Ascending aorta (tissue), 2 donors: ENCODE measurements at regions not wholly inside any gene's neighbourhood (a gene's known extent, or its start where the extent isn't known, plus 50 kb on each side); places are given as distances from the start of the nearest gene placed in this dataset.

Experiments
- DNase-seq, 2 donors: peaks; one replicate each; pipeline ENCODE4 v3.0.0-alpha.2; 2019; ENCODE audit warnings: low spot score in 2 of 2
- H3K27ac ChIP-seq, 2 donors: fragments of 200-600 bp; sonication (generic); one replicate each; pipeline ENCODE4 v1.5.1; 2016 to 2017; ENCODE audit warnings: mild to moderate bottlenecking in 1 of 2
- H3K27me3 ChIP-seq: fragments of 200-600 bp; sonication (generic); one replicate; pipeline ENCODE4 v1.5.1; 2017
- H3K36me3 ChIP-seq, 2 donors: fragments of 200-600 bp; sonication (generic); one replicate each; pipeline ENCODE4 v1.5.1; 2016
- H3K4me1 ChIP-seq, 2 donors: fragments of 200-600 bp; sonication (generic); one replicate each; pipeline ENCODE4 v1.5.1; 2016 to 2017; ENCODE audit warnings: mild to moderate bottlenecking in 1 of 2
- H3K4me3 ChIP-seq, 2 donors: fragments of 200-600 bp; sonication (generic); one replicate each; pipeline ENCODE4 v1.5.1; 2016 to 2017; ENCODE audit warnings: mild to moderate bottlenecking in 1 of 2
- H3K9me3 ChIP-seq, 2 donors: fragments of 200-600 bp; sonication (generic); one replicate each; pipeline ENCODE4 v1.5.1; 2016
- intact Hi-C: fragments of 100-400 bp; cut with DNase I; formaldehyde crosslinking; loops from one replicate; pipeline ENCODE4 v1.15.1; 2023
- TF ChIP-seq, protein P1 (sequence below), 3 experiments: fragments of 200-600 bp in 2 of 3; fragments of 450-650 bp in 1 of 3; sonication (generic) in 2 of 3; IDR thresholded peaks; one replicate each; pipeline ENCODE4 v1.5.1; 2016 to 2019; ENCODE audit warnings: antibody characterized with exemption in 3 of 3, mild to moderate bottlenecking in 1 of 3, moderate library complexity in 1 of 3

DNA sequence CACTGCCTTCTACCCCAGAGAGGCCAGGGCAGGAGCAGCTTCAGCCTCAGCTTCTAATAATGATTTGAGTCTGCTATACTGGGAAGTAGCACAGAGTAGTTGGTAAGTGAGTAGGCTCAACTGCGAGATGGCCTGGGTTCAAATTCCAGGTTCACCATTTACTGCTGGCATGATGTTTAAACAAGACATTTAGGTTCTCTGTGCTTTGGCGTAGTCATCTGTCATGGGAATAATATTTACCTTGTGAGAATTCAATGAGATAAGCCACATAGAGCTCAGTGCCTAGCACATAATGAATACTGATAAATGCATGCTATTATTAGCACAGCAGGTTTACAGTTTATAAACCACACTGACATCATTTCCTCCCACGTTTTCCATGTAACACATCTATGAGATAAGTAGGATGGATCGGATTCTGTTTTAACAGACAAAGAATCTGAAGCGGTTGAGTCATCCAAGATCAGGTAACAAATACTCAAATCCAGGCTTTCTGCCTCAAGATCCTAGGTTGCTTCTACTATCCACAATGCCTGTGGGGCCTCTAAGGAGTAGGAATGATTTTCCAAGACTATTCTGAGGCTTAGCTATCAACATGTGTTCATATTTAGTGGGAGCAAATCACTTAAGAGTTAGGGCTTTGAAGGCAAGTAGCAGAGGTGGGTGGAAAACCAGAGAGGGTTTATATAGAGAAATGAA is 72.9 kb upstream of the DTNBP1 start:
- TF ChIP-seq, protein P1, sequence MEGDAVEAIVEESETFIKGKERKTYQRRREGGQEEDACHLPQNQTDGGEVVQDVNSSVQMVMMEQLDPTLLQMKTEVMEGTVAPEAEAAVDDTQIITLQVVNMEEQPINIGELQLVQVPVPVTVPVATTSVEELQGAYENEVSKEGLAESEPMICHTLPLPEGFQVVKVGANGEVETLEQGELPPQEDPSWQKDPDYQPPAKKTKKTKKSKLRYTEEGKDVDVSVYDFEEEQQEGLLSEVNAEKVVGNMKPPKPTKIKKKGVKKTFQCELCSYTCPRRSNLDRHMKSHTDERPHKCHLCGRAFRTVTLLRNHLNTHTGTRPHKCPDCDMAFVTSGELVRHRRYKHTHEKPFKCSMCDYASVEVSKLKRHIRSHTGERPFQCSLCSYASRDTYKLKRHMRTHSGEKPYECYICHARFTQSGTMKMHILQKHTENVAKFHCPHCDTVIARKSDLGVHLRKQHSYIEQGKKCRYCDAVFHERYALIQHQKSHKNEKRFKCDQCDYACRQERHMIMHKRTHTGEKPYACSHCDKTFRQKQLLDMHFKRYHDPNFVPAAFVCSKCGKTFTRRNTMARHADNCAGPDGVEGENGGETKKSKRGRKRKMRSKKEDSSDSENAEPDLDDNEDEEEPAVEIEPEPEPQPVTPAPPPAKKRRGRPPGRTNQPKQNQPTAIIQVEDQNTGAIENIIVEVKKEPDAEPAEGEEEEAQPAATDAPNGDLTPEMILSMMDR (IDR thresholded peaks at IDR 0.05), result no peak
- no peaks in the 10 kb centered on the region for H3K36me3 ChIP-seq
- no peak for DNase-seq
- no peaks in the 10 kb centered on the region for H3K4me1 ChIP-seq
- H3K27ac ChIP-seq, result no peak overlapping the region
- no peaks in the 10 kb centered on the region for H3K27me3 ChIP-seq
- H3K4me3 ChIP-seq, result no peak overlapping the region
- H3K9me3 ChIP-seq, result no peaks in the 10 kb centered on the region
- intact Hi-C loops, result no loop called here

DNA sequence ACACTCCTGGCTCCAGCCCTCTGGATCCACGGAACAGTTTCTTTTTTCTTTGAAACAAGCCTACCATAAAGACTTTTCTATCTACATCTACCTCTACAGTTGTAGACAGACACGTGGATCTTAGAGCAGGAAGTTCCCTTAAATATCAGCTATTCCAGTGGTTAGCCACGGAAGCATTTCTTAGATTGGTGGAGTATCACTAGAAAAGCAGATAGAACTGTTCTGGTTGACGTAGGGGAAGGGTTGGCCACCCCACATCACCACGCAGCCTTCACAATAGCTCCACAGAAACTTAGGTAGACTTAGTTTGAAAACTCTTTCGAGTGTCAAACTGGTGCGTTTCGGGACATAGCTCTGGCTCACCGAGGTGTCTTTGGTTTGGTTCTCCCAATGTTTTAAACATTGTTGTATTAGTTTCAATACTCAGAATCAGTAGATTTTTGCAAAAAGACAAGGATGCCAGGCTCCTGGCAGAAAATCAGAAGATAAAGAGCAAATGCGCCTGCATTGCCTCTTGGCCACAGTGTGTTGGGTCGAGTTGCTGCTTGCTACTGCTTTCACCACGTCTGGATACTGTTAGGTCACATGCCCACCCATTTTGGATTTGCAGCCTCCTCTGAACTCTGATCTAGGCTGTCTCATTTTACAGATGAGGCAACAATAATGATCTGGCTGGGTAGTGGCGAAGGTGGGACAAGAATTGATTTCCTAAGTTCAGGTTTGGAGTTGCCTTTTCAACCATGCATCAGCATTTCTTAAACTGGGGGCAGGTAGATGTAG is 71.5 kb upstream of the DTNBP1 start:
- Histone ChIP-seq H3K4me3 (no peak overlapping the region), H3K9me3 (no peaks in the 10 kb centered on the region), H3K27me3 (no peaks in the 10 kb centered on the region), H3K36me3 (no peaks in the 10 kb centered on the region), H3K27ac (no peak overlapping the region), H3K4me1 (no peaks in the 10 kb centered on the region)
- intact Hi-C loops, result no loop called here
- DNase-seq, result no peak
- TF ChIP-seq, protein P1 (IDR thresholded peaks at IDR 0.05), result no peak

DNA sequence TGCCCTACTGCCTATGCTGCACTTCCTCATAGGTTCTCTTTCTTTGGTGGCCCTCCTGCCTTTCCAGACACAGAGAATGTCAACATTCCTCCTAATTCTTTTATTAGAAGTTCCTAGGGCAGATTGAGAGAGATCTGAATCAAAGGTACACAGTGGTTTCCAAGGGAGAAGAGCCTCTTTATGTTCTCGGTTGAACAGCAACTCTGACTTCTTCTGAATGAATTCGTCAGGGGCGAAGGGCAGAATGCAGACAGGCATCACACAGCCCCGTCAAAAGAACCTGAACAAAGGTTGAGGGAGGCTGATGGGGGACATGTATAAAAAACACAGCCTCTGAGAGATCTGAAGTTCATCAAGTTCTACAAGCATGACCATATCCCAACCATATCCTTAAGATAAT is 68.1 kb upstream of the DTNBP1 start:
- DNase-seq, result no peak
- H3K9me3 ChIP-seq, result no peaks in the 10 kb centered on the region
- no peak overlapping the region for H3K4me3 ChIP-seq
- no peaks in the 10 kb centered on the region for H3K27me3 ChIP-seq
- no peaks in the 10 kb centered on the region for H3K4me1 ChIP-seq
- intact Hi-C loops, result no loop called here
- TF ChIP-seq, protein P1 (IDR thresholded peaks at IDR 0.05), result no peak
- no peak overlapping the region for H3K27ac ChIP-seq
- H3K36me3 ChIP-seq, result no peaks in the 10 kb centered on the region

DNA sequence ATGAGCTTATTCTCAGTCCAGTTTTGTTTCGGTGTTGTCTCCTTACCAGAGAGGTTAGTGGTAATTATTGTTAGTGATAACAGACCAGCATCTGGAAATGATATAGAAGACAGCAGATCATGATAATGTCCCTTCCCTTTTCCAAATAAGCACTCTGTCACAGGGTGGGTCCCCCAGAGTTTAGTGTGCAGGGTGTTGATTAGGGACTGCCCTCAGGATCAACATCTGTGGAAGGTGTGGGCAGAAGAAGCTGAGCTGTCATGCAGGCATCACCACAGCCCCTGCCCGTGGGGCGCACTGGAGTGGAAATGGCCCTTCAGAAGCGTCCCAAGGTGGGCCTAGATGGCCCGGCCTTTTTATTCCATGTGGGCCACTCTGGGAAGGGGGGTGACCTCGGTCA is 67.6 kb upstream of the DTNBP1 start:
- intact Hi-C loops, result no loop called here
- Histone ChIP-seq H3K36me3 (no peaks in the 10 kb centered on the region), H3K4me1 (no peaks in the 10 kb centered on the region), H3K27ac (no peak overlapping the region), H3K27me3 (no peaks in the 10 kb centered on the region), H3K9me3 (no peaks in the 10 kb centered on the region), H3K4me3 (no peak overlapping the region)
- TF ChIP-seq, protein P1 (IDR thresholded peaks at IDR 0.05), result no peak
- no peak for DNase-seq

DNA sequence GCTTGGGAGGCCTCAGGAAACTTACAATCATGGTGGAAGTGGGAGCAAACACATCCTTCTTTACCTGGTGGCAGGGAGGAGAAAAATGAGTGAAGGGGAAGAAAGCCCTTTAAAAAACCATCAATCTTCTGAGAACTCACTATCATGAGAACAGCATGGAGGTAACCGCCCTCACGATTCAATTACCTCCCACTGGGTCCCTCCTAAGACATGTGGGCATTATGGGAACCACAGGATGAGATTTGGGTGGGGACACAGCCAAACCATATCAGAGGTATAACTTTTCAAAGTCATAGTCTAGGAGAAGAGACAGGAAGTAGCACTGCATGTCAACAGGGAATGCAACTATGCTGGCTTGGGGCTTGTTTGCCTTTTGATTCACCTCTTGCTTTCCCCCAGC is 59.9 kb upstream of the DTNBP1 start:
- no peak overlapping the region for H3K27ac ChIP-seq

More for the DNA sequence above, 59.9 kb upstream of the DTNBP1 start:
- intact Hi-C loops, result no loop called here
- Histone ChIP-seq H3K27me3 (no peaks in the 10 kb centered on the region), H3K36me3 (no peaks in the 10 kb centered on the region), H3K4me1 (no peaks in the 10 kb centered on the region), H3K9me3 (no peaks in the 10 kb centered on the region), H3K4me3 (no peak overlapping the region)
- DNase-seq, result no peak
- TF ChIP-seq, protein P1 (IDR thresholded peaks at IDR 0.05), result no peak
